HAP-1 (cell line): ENCODE measurements at regions not wholly inside any gene's neighbourhood (a gene's known extent, or its start where the extent isn't known, plus 50 kb on each side); places are given as distances from the start of the nearest gene placed in this dataset.

Experiments used
- DNase-seq, 2 experiments: peaks; one replicate each; pipeline ENCODE4 v3.0.0-alpha.2; 2016 to 2020; ENCODE audit warnings: low spot score in 2 of 2
- H3K27me3 ChIP-seq: fragments of 250-450 bp; sonication (Bioruptor Pico); 2 replicates; pipeline ENCODE4 v1.5.1; 2020; ENCODE audit warnings: low read depth, mild to moderate bottlenecking, moderate library complexity
- H3K36me3 ChIP-seq: fragments of 250-450 bp; sonication (Bioruptor Pico); replicated peaks from 2 replicates; pipeline ENCODE4 v1.5.1; 2020; ENCODE audit warnings: mild to moderate bottlenecking
- H3K4me1 ChIP-seq: fragments of 250-450 bp; sonication (Bioruptor Pico); 2 replicates; pipeline ENCODE4 v1.5.1; 2020; ENCODE audit warnings: mild to moderate bottlenecking
- H3K4me3 ChIP-seq: fragments of 250-450 bp; sonication (Bioruptor Pico); 2 replicates; pipeline ENCODE4 v1.5.1; 2020; ENCODE audit warnings: mild to moderate bottlenecking, moderate library complexity
- H3K9me3 ChIP-seq: fragments of 250-450 bp; sonication (Bioruptor Pico); 2 replicates; pipeline ENCODE4 v1.5.1; 2020; ENCODE audit warnings: mild to moderate bottlenecking, moderate library complexity
- in situ Hi-C: fragments of 300-500 bp; cut with MboI; formaldehyde crosslinking; loops from 3 replicates; pipeline ENCODE4 v1.14.3; 2020; ENCODE audit warnings: low sequenced_read_pairs, inconsistent platforms, mixed read lengths

GRCh38 chr12:118645219-118645618, 268.9 kb downstream of the SUDS3 start:
- Histone ChIP-seq H3K9me3 (no peaks in the 10 kb centered on the region), H3K4me1 (no peaks in the 10 kb centered on the region), H3K4me3 (no peak overlapping the region), H3K27me3 (no peaks in the 10 kb centered on the region), H3K36me3 (no peaks in the 10 kb centered on the region)
- DNase-seq: peak in 1 of 2 experiments; percentile 70
- in situ Hi-C loops: no loop called here

- Histone ChIP-seq H3K4me1 (no peaks in the 10 kb centered on the region), H3K4me3 (no peak overlapping the region), H3K9me3 (no peaks in the 10 kb centered on the region), H3K36me3 (no peaks in the 10 kb centered on the region), H3K27me3 (no peaks in the 10 kb centered on the region)
- DNase-seq: no peak
- in situ Hi-C loops: no loop called here
These were observed 273.6 kb downstream of the SUDS3 start for GRCh38 chr12:118649765-118650585.

GRCh38 chr12:118650586-118650960, 274.2 kb downstream of the SUDS3 start:
- Histone ChIP-seq H3K36me3 (no peaks in the 10 kb centered on the region), H3K9me3 (no peaks in the 10 kb centered on the region), H3K4me1 (no peaks in the 10 kb centered on the region), H3K4me3 (no peak overlapping the region), H3K27me3 (no peaks in the 10 kb centered on the region)
- DNase-seq: no peak
- in situ Hi-C loops: no loop called here

- H3K4me3 ChIP-seq: no peak overlapping the region
- in situ Hi-C loops: no loop called here
- no peaks in the 10 kb centered on the region for H3K27me3 ChIP-seq
- H3K36me3 ChIP-seq: no peaks in the 10 kb centered on the region
- no peaks in the 10 kb centered on the region for H3K9me3 ChIP-seq
- H3K4me1 ChIP-seq: no peaks in the 10 kb centered on the region
- DNase-seq: no peak
These were observed 275.1 kb downstream of the SUDS3 start for GRCh38 chr12:118651487-118651886.

- H3K4me3 ChIP-seq: no peak overlapping the region
- in situ Hi-C loops: no loop called here
- DNase-seq: no peak
- no peaks in the 10 kb centered on the region for H3K36me3 ChIP-seq
- no peaks in the 10 kb centered on the region for H3K27me3 ChIP-seq
- no peaks in the 10 kb centered on the region for H3K9me3 ChIP-seq
- no peaks in the 10 kb centered on the region for H3K4me1 ChIP-seq
These were observed 279.2 kb downstream of the SUDS3 start for GRCh38 chr12:118655588-118655987.

GRCh38 chr12:118680356-118680963, 300.9 kb upstream of the SRRM4 start:
- in situ Hi-C loops: no loop called here
- peak in 1 of 2 experiments; percentile 7 for DNase-seq
- Histone ChIP-seq H3K27me3 (no peaks in the 10 kb centered on the region), H3K4me3 (no peak overlapping the region), H3K9me3 (no peaks in the 10 kb centered on the region), H3K36me3 (no peaks in the 10 kb centered on the region), H3K4me1 (no peaks in the 10 kb centered on the region)

DNA sequence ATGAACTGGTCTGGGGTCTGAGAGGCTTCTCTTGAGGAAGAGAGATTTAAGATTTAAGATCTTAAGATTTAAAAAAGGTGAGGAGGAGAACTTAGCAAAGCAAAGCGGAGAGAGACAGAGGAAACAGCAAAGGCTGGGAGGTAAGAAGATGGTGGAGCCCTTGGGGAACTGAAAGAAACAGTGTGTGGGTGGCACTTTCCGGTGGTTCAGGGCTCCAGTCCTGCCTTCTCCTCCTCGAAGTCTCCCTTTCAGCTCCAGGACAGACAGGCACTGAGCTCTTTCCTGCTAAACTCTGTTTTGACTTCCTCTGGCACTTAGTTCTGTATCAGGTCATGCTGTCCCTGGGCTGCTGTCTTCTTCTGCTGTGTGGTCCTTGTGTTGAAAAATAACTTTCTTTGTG, 298.7 kb upstream of the SRRM4 start:
- H3K36me3 ChIP-seq: no peaks in the 10 kb centered on the region
- H3K27me3 ChIP-seq: no peaks in the 10 kb centered on the region
- no peaks in the 10 kb centered on the region for H3K9me3 ChIP-seq
- no peak for DNase-seq
- H3K4me1 ChIP-seq: no peaks in the 10 kb centered on the region
- no peak overlapping the region for H3K4me3 ChIP-seq
- in situ Hi-C loops: no loop called here

DNA sequence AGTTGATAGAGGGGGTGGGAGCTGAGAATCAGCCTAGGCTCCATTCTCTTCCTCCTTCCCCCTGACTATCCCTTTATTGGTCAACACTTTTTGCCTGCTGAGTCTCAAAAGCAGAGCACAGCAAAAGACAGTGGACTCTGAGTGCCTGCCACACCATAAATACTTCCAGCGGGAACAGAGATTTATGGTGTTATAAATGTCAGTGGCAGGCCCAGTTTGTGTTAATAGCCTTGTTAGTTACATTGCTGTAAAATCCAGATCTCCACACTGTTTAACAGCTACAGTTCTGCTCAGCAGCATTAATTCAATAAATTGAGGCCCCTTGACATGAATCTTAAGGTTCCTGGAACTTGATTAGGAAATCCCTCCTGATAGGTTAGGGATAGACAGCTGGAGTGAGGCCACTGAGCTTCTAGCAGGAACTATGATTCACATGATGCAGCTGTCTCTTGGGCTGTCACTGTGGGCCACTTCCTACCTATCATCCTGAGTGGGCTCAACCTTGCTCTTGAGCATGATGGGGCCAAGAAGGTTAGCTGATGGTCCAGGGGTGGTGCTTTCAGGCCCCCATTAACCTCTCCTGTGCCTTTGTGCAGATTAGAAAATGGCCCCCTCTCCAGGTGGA, 295.2 kb upstream of the SRRM4 start:
- no peaks in the 10 kb centered on the region for H3K9me3 ChIP-seq
- in situ Hi-C loops: no loop called here
- no peaks in the 10 kb centered on the region for H3K4me1 ChIP-seq
- no peaks in the 10 kb centered on the region for H3K27me3 ChIP-seq
- no peak overlapping the region for H3K4me3 ChIP-seq
- no peak for DNase-seq
- no peaks in the 10 kb centered on the region for H3K36me3 ChIP-seq

DNA sequence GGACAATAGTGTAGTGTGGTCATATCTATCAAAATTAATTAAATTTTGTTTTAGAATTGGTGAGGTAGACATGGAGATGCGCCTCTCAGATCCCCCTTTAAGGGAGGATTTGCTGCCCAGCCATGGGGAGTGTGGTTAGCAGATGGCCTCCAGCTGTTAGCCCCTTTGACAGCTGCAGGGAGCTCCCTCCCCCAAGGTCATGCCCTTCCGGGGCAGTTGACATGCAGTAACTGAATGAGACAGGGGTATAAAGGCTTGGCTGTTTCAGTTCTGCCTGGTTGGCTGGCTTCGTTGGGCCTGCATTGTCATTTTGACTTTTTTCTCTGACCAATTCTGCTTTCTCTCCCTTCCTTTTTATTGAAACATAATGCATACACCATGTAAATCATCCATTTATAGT, 291.5 kb upstream of the SRRM4 start:
- Histone ChIP-seq H3K36me3 (no peaks in the 10 kb centered on the region), H3K9me3 (no peaks in the 10 kb centered on the region), H3K27me3 (no peaks in the 10 kb centered on the region), H3K4me1 (no peaks in the 10 kb centered on the region), H3K4me3 (no peak overlapping the region)
- no peak for DNase-seq
- in situ Hi-C loops: no loop called here

- H3K9me3 ChIP-seq: no peaks in the 10 kb centered on the region
- DNase-seq: no peak
- no peaks in the 10 kb centered on the region for H3K36me3 ChIP-seq
- H3K4me1 ChIP-seq: no peaks in the 10 kb centered on the region
- in situ Hi-C loops: no loop called here
- H3K4me3 ChIP-seq: no peak overlapping the region
- H3K27me3 ChIP-seq: no peaks in the 10 kb centered on the region
These were observed 290.8 kb upstream of the SRRM4 start for GRCh38 chr12:118690506-118690905.

DNA sequence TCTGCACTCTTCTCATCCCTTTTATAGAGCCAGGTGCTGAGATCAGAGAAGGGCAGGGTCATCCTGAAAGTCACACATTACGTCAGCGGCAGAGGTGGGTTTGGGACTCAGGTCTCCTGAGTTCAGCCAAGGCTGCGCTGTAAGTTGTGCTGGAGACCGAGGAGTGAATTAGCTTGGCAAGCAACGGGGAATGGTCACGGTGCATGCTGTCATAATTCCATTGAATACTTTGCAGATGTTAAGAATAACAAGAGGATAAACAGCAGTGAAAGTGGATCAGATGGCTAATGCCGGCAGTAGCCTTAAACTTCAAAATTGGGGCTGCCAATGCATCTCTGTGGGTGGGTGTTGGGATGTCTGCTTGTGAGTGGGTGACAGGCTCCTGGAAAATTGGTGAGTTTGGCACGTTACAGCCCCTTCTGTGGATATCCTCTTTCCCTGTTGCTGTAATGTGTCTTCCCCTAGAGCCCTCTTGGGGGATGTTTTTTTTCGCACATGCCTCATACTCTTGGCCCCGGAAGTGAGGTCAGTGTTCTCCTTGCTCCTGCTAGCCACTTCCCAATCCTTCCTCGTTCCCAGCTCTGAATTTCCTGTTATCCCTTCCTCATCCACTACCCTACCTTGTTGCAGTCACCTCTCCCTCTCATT, 287.1 kb upstream of the SRRM4 start:
- in situ Hi-C loops: no loop called here

DNA sequence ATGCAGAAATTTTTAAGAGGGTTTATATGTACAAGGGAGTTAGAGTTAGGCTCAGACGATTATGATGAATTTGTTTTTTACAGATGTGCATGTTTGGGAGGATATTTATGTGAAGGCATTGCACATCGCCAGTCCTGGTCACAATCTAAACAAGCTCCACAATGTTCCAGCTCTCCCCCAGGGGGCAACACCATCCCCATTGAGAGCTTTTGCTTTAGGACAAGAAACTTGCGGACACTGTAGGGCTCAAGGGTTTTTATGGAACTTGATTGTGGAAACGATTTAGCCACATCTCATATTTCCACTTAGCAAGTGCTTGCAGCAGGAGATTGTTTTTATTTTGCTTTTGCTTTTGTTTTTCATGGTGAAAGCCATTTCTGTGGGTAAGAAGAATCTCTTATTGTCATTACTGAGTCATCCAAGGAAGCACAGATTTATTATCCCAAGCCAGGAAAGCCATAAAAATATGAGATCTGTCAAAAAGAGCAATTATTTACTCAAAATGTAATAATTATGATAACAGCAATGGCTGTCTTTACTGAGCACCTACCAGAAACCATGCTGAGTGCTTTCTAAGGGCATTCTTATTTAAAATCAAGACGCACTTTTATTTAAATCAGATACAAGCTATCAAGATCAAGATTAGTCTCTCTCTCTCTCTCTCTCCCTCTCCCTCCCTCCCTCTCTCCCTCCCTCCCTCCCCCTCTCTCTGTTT, 276.7 kb upstream of the SRRM4 start:
- in situ Hi-C loops: no loop called here
- no peaks in the 10 kb centered on the region for H3K27me3 ChIP-seq
- no peaks in the 10 kb centered on the region for H3K4me1 ChIP-seq
- H3K36me3 ChIP-seq: no peaks in the 10 kb centered on the region
- H3K4me3 ChIP-seq: no peak overlapping the region
- no peak for DNase-seq
- H3K9me3 ChIP-seq: no peaks in the 10 kb centered on the region

More for the DNA sequence above, 287.1 kb upstream of the SRRM4 start:
- no peaks in the 10 kb centered on the region for H3K4me1 ChIP-seq
- no peaks in the 10 kb centered on the region for H3K9me3 ChIP-seq
- no peaks in the 10 kb centered on the region for H3K36me3 ChIP-seq
- no peak overlapping the region for H3K4me3 ChIP-seq
- no peaks in the 10 kb centered on the region for H3K27me3 ChIP-seq
- no peak for DNase-seq

- DNase-seq: no peak
These were observed 274.9 kb upstream of the SRRM4 start for GRCh38 chr12:118706437-118706836.

More at GRCh38 chr12:118706437-118706836, 274.9 kb upstream of the SRRM4 start:
- Histone ChIP-seq H3K36me3 (no peaks in the 10 kb centered on the region), H3K27me3 (no peaks in the 10 kb centered on the region), H3K4me1 (no peaks in the 10 kb centered on the region), H3K9me3 (no peaks in the 10 kb centered on the region), H3K4me3 (no peak overlapping the region)
- in situ Hi-C loops: no loop called here
